HepG2 (cell line): ENCODE measurements at regions not wholly inside any gene's neighbourhood (a gene's known extent, or its start where the extent isn't known, plus 50 kb on each side); places are given as distances from the start of the nearest gene placed in this dataset.

ENCODE experiments used
- ATF1 ChIP-seq: IDR thresholded peaks from 2 replicates; pipeline ENCODE4 v1.6.1; 2016; ENCODE audit warnings: mild to moderate bottlenecking, control low read depth
- CEBPB ChIP-seq: IDR thresholded peaks from 2 replicates; pipeline ENCODE4 v1.6.1; 2011; ENCODE audit warnings: low read depth, low read length, improper control_type of control experiment, borderline replicate concordance
- HIVEP1 ChIP-seq: sonication (generic); formaldehyde crosslinking; IDR thresholded peaks from 2 replicates; pipeline ENCODE4 v1.4.0; 2020; ENCODE audit warnings: mild to moderate bottlenecking, missing genetic modification reagents
- MLLT10 ChIP-seq: sonication (generic); formaldehyde crosslinking; IDR thresholded peaks from 2 replicates; pipeline ENCODE4 v1.4.0; 2020; ENCODE audit warnings: missing genetic modification reagents
- MYC ChIP-seq: sonication (generic); formaldehyde crosslinking; IDR thresholded peaks from 2 replicates; pipeline ENCODE4 v1.9.0; 2021; ENCODE audit warnings: missing genetic modification reagents, borderline replicate concordance
- NBN ChIP-seq: fragments of 450-650 bp; conservative IDR thresholded peaks from 2 replicates; pipeline ENCODE4 v1.6.1; 2017
- POLR2A ChIP-seq, 2 experiments: IDR thresholded peaks; 2 replicates each; pipeline ENCODE4 v1.6.1; 2011; ENCODE audit warnings: low read depth in 2 of 2, low read length in 2 of 2, mild to moderate bottlenecking in 1 of 2, moderate library complexity in 1 of 2; ENCODE audit not compliant: insufficient read depth in 1 of 2
- TBP ChIP-seq: sonication (generic); formaldehyde crosslinking; IDR thresholded peaks from 2 replicates; pipeline ENCODE4 v1.5.0; 2020; ENCODE audit warnings: missing genetic modification reagents
- ZNF10 ChIP-seq: sonication (generic); formaldehyde crosslinking; IDR thresholded peaks from 2 replicates; pipeline ENCODE4 v1.4.0; 2020; ENCODE audit warnings: mild to moderate bottlenecking, low read depth, missing genetic modification reagents, borderline replicate concordance
- ZNF337 ChIP-seq: sonication (generic); formaldehyde crosslinking; IDR thresholded peaks from 2 replicates; pipeline ENCODE4 v1.5.1; 2020; ENCODE audit warnings: missing genetic modification reagents, low read depth, mild to moderate bottlenecking, borderline replicate concordance
- ZNF567 ChIP-seq: sonication (generic); formaldehyde crosslinking; IDR thresholded peaks from 2 replicates; pipeline ENCODE4 v1.8.1; 2023; ENCODE audit warnings: mild to moderate bottlenecking, missing genetic modification reagents, borderline replicate concordance

DNA sequence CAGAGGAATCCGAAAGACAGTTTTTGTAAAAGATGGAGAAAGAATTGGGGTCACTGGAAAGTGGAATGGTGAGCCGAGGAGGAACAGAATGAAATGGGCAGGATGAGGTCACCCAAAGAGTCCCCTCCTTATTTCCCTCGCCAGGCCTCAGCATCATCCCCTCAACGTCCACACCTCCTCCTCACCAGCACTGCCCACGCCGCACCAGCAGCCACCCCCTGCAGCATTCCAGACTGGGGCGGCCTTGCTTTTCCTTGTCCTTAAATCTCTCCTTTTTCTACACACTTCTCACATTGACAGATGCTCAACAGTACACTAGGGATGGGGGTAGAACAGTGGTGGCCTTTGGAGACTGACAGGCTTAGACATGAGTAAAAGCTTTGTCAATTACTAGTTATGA lies 363.1 kb upstream of the NOX3 start:
- TF ChIP-seq ZNF10 (no peak), ZNF567 (CRISPR knock-in tag) (no peak), MLLT10 (CRISPR knock-in tag) (no peak), ATF1 (no peak), HIVEP1 (CRISPR knock-in tag) (no peak), ZNF337 (CRISPR knock-in tag) (no peak), TBP (CRISPR knock-in tag) (no peak), MYC (CRISPR knock-in tag) (no peak), CEBPB (no peak), POLR2A (IDR thresholded peaks at IDR 0.05; ENCODE audit: insufficient read depth in 1 of 2, low read depth in 2 of 2, low read length in 2 of 2) (no peak), NBN (no peak)
